ENCODE measurements at regions not wholly inside any gene's neighbourhood (a gene's known extent, or its start where the extent isn't known, plus 50 kb on each side); places are given as distances from the start of the nearest gene placed in this dataset.
"Not testable (repeated sequence)": the region's sequence is repeated elsewhere in the genome, so short reads cannot be mapped to it uniquely, and the experiment has no call there.

- DNase-seq (ENCODE audit: low read depth) = no peak
These were observed 73.9 kb downstream of the RMI1 start for GRCh38 chr9:84054341-84055010.

GRCh38 chr9:84057662-84058061 is 77.1 kb downstream of the RMI1 start:
- no peak for DNase-seq (ENCODE audit: low read depth)

- DNase-seq (ENCODE audit: low read depth) = no peak
These were observed 79.3 kb downstream of the RMI1 start for GRCh38 chr9:84059936-84060335.

GRCh38 chr9:84061613-84062193 is 81.1 kb downstream of the RMI1 start:
- DNase-seq (ENCODE audit: low read depth) = no peak

- DNase-seq (ENCODE audit: low read depth) = no peak
These were observed 81.9 kb downstream of the RMI1 start for GRCh38 chr9:84062538-84062937.

GRCh38 chr9:84067821-84068220 is 87.2 kb downstream of the RMI1 start:
- DNase-seq (ENCODE audit: low read depth) = no peak

GRCh38 chr9:84068872-84069271 is 88.3 kb downstream of the RMI1 start:
- DNase-seq (ENCODE audit: low read depth) = no peak

- DNase-seq (ENCODE audit: low read depth) = no peak
These were observed 90.0 kb downstream of the RMI1 start for GRCh38 chr9:84070590-84070989.

- no peak for DNase-seq (ENCODE audit: low read depth)
These were observed 92.1 kb downstream of the RMI1 start for GRCh38 chr9:84072621-84073180.

GRCh38 chr9:84075004-84075403 is 94.4 kb downstream of the RMI1 start:
- no peak for DNase-seq (ENCODE audit: low read depth)

GRCh38 chr9:84076384-84076783 is 95.8 kb downstream of the RMI1 start:
- DNase-seq (ENCODE audit: low read depth) = no peak

- not testable (repeated sequence) for DNase-seq (ENCODE audit: low read depth)
These were observed 97.2 kb downstream of the RMI1 start for GRCh38 chr9:84077816-84078215.

GRCh38 chr9:84079994-84080393 is 99.4 kb downstream of the RMI1 start:
- DNase-seq (ENCODE audit: low read depth) = no peak

GRCh38 chr9:84101964-84102632 is 121.5 kb downstream of the RMI1 start:
- no peak for DNase-seq (ENCODE audit: low read depth)

GRCh38 chr9:84103651-84104377 is 123.2 kb downstream of the RMI1 start:
- DNase-seq (ENCODE audit: low read depth) = no peak

- no peak for DNase-seq (ENCODE audit: low read depth)
These were observed 126.5 kb downstream of the RMI1 start for GRCh38 chr9:84107081-84107480.

- DNase-seq (ENCODE audit: low read depth) = no peak
These were observed 127.4 kb downstream of the RMI1 start for GRCh38 chr9:84107995-84108394.

GRCh38 chr9:84111726-84112125 is 131.1 kb downstream of the RMI1 start:
- DNase-seq (ENCODE audit: low read depth) = no peak

- DNase-seq (ENCODE audit: low read depth) = peak; percentile 71
These were observed 141.5 kb downstream of the RMI1 start for GRCh38 chr9:84121991-84122523.

GRCh38 chr9:84122572-84122971 is 142.0 kb downstream of the RMI1 start:
- no peak for DNase-seq (ENCODE audit: low read depth)

- no peak for DNase-seq (ENCODE audit: low read depth)
These were observed 143.2 kb downstream of the RMI1 start for GRCh38 chr9:84123648-84124406.
